Activated CD4-positive, alpha-beta T cell treated with anti-CD3 and anti-CD28 coated beads, Interleukin-2, Interleukin-4, amounts not matched to agents 100 ng/mL and 50 ng/mL, durations not matched to agents 16 hours and 8 hours (primary cell): ENCODE measurements at regions not wholly inside any gene's neighbourhood (a gene's known extent, or its start where the extent isn't known, plus 50 kb on each side); places are given as distances from the start of the nearest gene placed in this dataset.

ENCODE experiments used
- DNase-seq: peaks from one replicate; pipeline ENCODE4 v3.0.0-alpha.2; 2020; ENCODE audit warnings: low spot score

GRCh38 chr2:136214307-136215200 is 96.6 kb upstream of the CXCR4 start:
- DNase-seq = no peak

GRCh38 chr2:136213836-136214235 is 95.9 kb upstream of the CXCR4 start:
- DNase-seq = no peak

GRCh38 chr2:136212426-136213378 is 94.8 kb upstream of the CXCR4 start:
- DNase-seq = peak; percentile 36

GRCh38 chr2:136211701-136212100 is 93.8 kb upstream of the CXCR4 start:
- no peak for DNase-seq

- DNase-seq = no peak
Measured at GRCh38 chr2:136210822-136211221, 92.9 kb upstream of the CXCR4 start.

GRCh38 chr2:136210455-136210805 is 92.5 kb upstream of the CXCR4 start:
- no peak for DNase-seq

GRCh38 chr2:136209561-136210454 is 91.9 kb upstream of the CXCR4 start:
- DNase-seq = no peak

- no peak for DNase-seq
Measured at GRCh38 chr2:136208682-136209420, 90.9 kb upstream of the CXCR4 start.

GRCh38 chr2:136207665-136208064 is 89.7 kb upstream of the CXCR4 start:
- DNase-seq = no peak

- DNase-seq = no peak
Measured at GRCh38 chr2:136207030-136207623, 89.2 kb upstream of the CXCR4 start.

GRCh38 chr2:136206613-136207012 is 88.7 kb upstream of the CXCR4 start:
- DNase-seq = peak; percentile 5

- no peak for DNase-seq
Measured at GRCh38 chr2:136205615-136206014, 87.7 kb upstream of the CXCR4 start.

GRCh38 chr2:136204971-136205370 is 87.0 kb upstream of the CXCR4 start:
- no peak for DNase-seq

GRCh38 chr2:136195226-136195625 is 77.3 kb upstream of the CXCR4 start:
- DNase-seq = no peak

- no peak for DNase-seq
Measured at GRCh38 chr2:136191041-136191440, 73.1 kb upstream of the CXCR4 start.

- no peak for DNase-seq
Measured at GRCh38 chr2:136189221-136189782, 71.4 kb upstream of the CXCR4 start.

GRCh38 chr2:136188086-136188485 is 70.1 kb upstream of the CXCR4 start:
- no peak for DNase-seq

GRCh38 chr2:136185981-136186776 is 68.2 kb upstream of the CXCR4 start:
- DNase-seq = no peak

GRCh38 chr2:136183097-136183496 is 65.1 kb upstream of the CXCR4 start:
- no peak for DNase-seq

- DNase-seq = no peak
Measured at GRCh38 chr2:136182315-136182714, 64.4 kb upstream of the CXCR4 start.
